ENCODE measurements at regions not wholly inside any gene's neighbourhood (a gene's known extent, or its start where the extent isn't known, plus 50 kb on each side); places are given as distances from the start of the nearest gene placed in this dataset.

DNA sequence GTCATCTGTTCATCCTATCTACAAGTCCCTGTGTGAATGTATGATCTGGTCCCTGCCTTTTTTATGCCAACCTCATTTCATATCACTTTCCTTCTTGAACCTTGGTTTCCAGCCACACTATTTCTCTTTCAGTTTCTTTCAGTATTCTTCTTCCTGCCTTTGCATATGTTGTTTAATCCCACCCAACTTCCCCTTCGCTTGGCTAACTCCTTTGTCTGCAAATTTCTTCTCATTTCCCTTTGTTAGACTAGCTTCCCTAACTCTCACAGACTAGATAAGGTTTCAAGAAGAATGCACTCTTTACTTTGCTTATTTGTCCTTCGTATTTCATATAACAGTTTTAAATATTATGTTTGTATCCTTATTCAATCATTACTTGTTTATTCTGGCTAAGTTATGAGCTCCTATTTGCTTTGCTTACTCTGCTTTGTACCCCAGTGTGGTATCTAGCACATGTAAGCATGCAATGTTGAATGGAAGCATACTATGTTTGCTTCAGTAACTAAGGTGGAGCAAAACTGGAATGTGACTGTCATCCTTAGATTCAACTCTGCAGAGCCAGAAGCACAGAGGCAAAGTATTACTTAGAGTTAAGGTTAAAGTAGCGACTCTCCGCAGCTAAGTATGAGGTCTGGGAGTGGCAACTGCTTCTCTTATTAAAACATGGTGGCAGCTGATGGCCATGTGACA, 681.3 kb downstream of the CPS1 start:
- TF ChIP-seq POLR2A (IDR thresholded peaks at IDR 0.05; ENCODE audit: low read length): no peak
- TF ChIP-seq GATA1 (IDR thresholded peaks at IDR 0.05; ENCODE audit: low read depth, low read length): no peak
